GM12891 (cell line): ENCODE measurements at regions not wholly inside any gene's neighbourhood (a gene's known extent, or its start where the extent isn't known, plus 50 kb on each side); places are given as distances from the start of the nearest gene placed in this dataset.

Experiments used
- PAX5 ChIP-seq: IDR thresholded peaks from 2 replicates; pipeline ENCODE4 v1.6.1; 2011; ENCODE audit warnings: low read length, moderate library complexity, mild to moderate bottlenecking; ENCODE audit not compliant: insufficient read depth, severe bottlenecking
- POLR2A ChIP-seq: IDR thresholded peaks from 2 replicates; pipeline ENCODE4 v1.6.1; 2011; ENCODE audit warnings: low read depth, low read length, control low read depth
- POLR2AphosphoS5 ChIP-seq: IDR thresholded peaks from 2 replicates; pipeline ENCODE4 v1.6.1; 2011; ENCODE audit warnings: low read depth, low read length, control low read depth
- POU2F2 ChIP-seq: IDR thresholded peaks from 2 replicates; pipeline ENCODE4 v1.6.1; 2011; ENCODE audit warnings: low read depth, mild to moderate bottlenecking, control low read depth, low read length, moderate library complexity
- SPI1 ChIP-seq: IDR thresholded peaks from 2 replicates; pipeline ENCODE4 v1.6.1; 2011; ENCODE audit warnings: low read depth, low read length, control low read depth
- TAF1 ChIP-seq: IDR thresholded peaks from 2 replicates; pipeline ENCODE4 v1.6.1; 2011; ENCODE audit warnings: low read depth, low read length, control low read depth

GRCh38 chr6:145159921-145160320 is 575.4 kb downstream of the EPM2A start:
- no peak for TF ChIP-seq POLR2A
- TF ChIP-seq POLR2AphosphoS5, result no peak
- no peak for TF ChIP-seq PAX5
- TF ChIP-seq TAF1, result no peak
- TF ChIP-seq SPI1, result no peak
- TF ChIP-seq POU2F2, result no peak
